Esophagus muscularis mucosa (tissue), 4 donors: ENCODE measurements at regions not wholly inside any gene's neighbourhood (a gene's known extent, or its start where the extent isn't known, plus 50 kb on each side); places are given as distances from the start of the nearest gene placed in this dataset.

Experiments used
- DNase-seq: peaks from one replicate; pipeline ENCODE4 v3.0.0-alpha.2; 2017; ENCODE audit errors: extremely low spot score
- H3K27ac ChIP-seq, 4 donors: fragments of 200-600 bp; sonication (generic); replicated peaks in 1 of 4; 1 replicate in 3 of 4; 2 replicates in 1 of 4; pipeline ENCODE4 v1.5.1; 2016 to 2019; ENCODE audit warnings: mild to moderate bottlenecking in 1 of 4
- H3K27me3 ChIP-seq, 4 donors: fragments of 200-600 bp; sonication (generic); one replicate each; pipeline versions ENCODE4 v1.5.1 to v1.6.0; 2016 to 2019
- H3K36me3 ChIP-seq, 4 donors: fragments of 200-600 bp; sonication (generic); one replicate each; pipeline ENCODE4 v1.5.1; 2016 to 2019
- H3K4me1 ChIP-seq, 4 donors: fragments of 200-600 bp; sonication (generic); one replicate each; pipeline ENCODE4 v1.5.1; 2016 to 2019
- H3K4me3 ChIP-seq, 4 donors: fragments of 200-600 bp; sonication (generic); 1 replicate in 2 of 4; 2 replicates in 2 of 4; pipeline ENCODE4 v1.5.1; 2016 to 2019; ENCODE audit warnings: mild to moderate bottlenecking in 4 of 4, moderate library complexity in 1 of 4
- H3K9me3 ChIP-seq, 4 donors: fragments of 200-600 bp; sonication (generic); 1 replicate in 3 of 4; 2 replicates in 1 of 4; pipeline ENCODE4 v1.5.1; 2016 to 2019
- CTCF ChIP-seq, 3 experiments: fragments of 200-600 bp in 2 of 3; fragments of 450-650 bp in 1 of 3; sonication (generic) in 2 of 3; IDR thresholded peaks; one replicate each; pipeline ENCODE4 v1.5.1; 2017 to 2019; ENCODE audit warnings: antibody characterized with exemption in 3 of 3, mild to moderate bottlenecking in 2 of 3, moderate library complexity in 1 of 3
- EP300 ChIP-seq: sonication (generic); formaldehyde crosslinking; IDR thresholded peaks from one replicate; pipeline ENCODE4 v1.6.1; 2017; ENCODE audit warnings: antibody characterized with exemption
- POLR2A ChIP-seq: fragments of 450-650 bp; IDR thresholded peaks from one replicate; pipeline ENCODE4 v1.6.1; 2017; ENCODE audit warnings: antibody characterized with exemption, moderate library complexity, mild to moderate bottlenecking, low read depth
- POLR2AphosphoS5 ChIP-seq, 2 donors: sonication (generic); formaldehyde crosslinking; IDR thresholded peaks; one replicate each; pipeline ENCODE4 v1.6.1; 2017; ENCODE audit warnings: antibody characterized with exemption in 2 of 2
- WGBS: methylation state at CpG from one replicate; pipeline ENCODE4 v1.1.5; 2018; 5-methylcytosine and 5-hydroxymethylcytosine counted together
- intact Hi-C: fragments of 100-400 bp; cut with DNase I; formaldehyde crosslinking; loops from one replicate; pipeline ENCODE4 v1.15.1; 2023

DNA sequence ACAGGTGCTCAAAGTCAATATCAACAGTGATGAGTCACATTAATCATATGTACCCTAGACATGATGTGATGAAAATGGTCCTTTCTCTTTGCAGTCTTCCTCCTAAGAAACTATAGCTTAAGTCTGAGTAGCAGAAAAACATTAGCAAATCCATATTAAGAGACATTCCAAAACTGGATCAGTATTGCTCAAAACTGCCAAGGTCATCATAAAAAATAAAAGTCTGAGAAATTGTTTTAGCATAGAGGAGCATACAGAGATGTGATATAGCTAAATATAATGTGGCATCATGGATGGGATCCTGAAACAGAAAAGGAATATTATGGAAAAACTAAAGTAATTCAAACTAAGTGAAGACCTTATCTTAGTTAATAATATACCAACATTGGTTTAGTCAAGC, 1316.1 kb downstream of the SUCLG1 start:
- TF ChIP-seq EP300 = no peak
- TF ChIP-seq POLR2AphosphoS5 (IDR thresholded peaks at IDR 0.05) = no peak
- TF ChIP-seq CTCF (IDR thresholded peaks at IDR 0.05) = no peak
- no peak for TF ChIP-seq POLR2A
- intact Hi-C loops = no loop called here

DNA sequence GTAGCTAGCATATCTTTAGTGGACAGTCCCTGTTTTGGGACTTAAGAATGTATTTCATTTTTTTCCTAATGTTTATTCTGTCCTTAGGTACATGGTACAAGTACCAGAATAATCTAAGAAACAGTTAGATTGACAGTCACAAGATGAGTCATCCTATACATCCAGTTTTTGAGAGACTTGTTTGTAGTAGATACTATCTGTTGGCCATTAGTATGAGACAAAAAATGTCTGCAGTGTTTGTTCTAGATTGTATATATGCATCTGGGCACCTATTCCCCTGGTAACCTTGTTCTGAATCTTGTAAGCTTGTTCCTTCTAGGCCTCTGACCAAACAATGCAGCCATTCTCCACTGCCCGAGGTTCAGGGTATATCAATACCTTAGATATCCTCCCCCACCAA, 1343.5 kb downstream of the SUCLG1 start:
- Histone ChIP-seq H3K36me3 (no peaks in the 10 kb centered on the region), H3K27me3 (no peaks in the 10 kb centered on the region), H3K4me1 (no peaks in the 10 kb centered on the region), H3K4me3 (no peak overlapping the region), H3K27ac (no peak overlapping the region), H3K9me3 (no peaks in the 10 kb centered on the region)
- intact Hi-C loops = no loop called here
- DNase-seq = no peak
- whole genome bisulfite sequencing = 88% methylated on average over 1 of the region's 1 CpG
- TF ChIP-seq POLR2AphosphoS5 (IDR thresholded peaks at IDR 0.05) (no peak), CTCF (IDR thresholded peaks at IDR 0.05) (no peak), POLR2A (no peak), EP300 (no peak)

More for the DNA sequence above, 1316.1 kb downstream of the SUCLG1 start:
- Histone ChIP-seq H3K27me3 (no peaks in the 10 kb centered on the region), H3K27ac (no peak overlapping the region), H3K4me1 (no peaks in the 10 kb centered on the region), H3K4me3 (no peak overlapping the region), H3K9me3 (no peaks in the 10 kb centered on the region), H3K36me3 (no peaks in the 10 kb centered on the region)
- DNase-seq = no peak

DNA sequence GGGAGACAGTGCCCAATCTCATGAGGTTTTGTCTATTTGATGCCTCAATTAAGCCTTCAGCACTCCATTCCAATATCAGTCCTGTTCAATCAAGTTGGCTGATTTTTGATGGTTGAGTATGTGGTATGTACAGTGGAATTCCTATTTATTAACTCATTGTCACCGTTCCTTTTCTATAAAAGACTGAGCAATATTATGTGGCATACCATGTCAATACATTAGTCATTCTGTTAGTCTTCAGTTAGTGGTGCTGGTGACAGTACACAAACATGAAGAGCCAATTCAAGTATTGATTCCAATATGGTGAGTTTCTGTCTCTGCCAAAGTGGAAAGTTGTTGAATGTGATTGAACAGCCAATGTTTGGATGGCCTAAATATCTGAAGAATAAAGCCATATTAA, 1343.9 kb downstream of the SUCLG1 start:
- H3K4me3 ChIP-seq = no peak overlapping the region
- H3K27ac ChIP-seq = no peak overlapping the region
- H3K4me1 ChIP-seq = no peaks in the 10 kb centered on the region
- no peaks in the 10 kb centered on the region for H3K36me3 ChIP-seq
- no peak for DNase-seq
- intact Hi-C loops = no loop called here
- H3K27me3 ChIP-seq = no peaks in the 10 kb centered on the region
- WGBS = 47% methylated on average over 1 of the region's 1 CpG
- TF ChIP-seq POLR2A = no peak
- no peak for TF ChIP-seq POLR2AphosphoS5 (IDR thresholded peaks at IDR 0.05)
- no peak for TF ChIP-seq CTCF (IDR thresholded peaks at IDR 0.05)
- TF ChIP-seq EP300 = no peak
- H3K9me3 ChIP-seq = no peaks in the 10 kb centered on the region

DNA sequence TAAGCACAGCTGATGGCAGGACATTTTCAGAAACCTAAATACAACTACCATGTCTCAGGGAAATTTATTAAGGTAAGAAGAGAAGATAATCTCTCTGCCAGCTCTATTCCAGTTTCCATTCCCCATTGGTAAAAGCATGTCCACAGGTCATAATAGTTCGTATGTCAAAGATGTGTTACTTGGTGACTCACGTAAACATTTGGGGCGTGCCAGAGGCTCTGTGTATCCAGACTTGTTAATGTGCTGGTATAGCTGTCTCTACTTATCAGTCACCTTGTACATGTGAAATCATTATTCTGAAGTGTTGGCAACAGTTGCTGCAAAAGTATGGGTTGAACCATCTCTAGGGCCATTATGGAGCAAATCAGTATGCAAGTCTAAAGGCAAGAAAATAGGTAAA, 1345.1 kb downstream of the SUCLG1 start:
- H3K36me3 ChIP-seq = no peaks in the 10 kb centered on the region
- H3K27me3 ChIP-seq = no peaks in the 10 kb centered on the region
- H3K4me1 ChIP-seq = no peaks in the 10 kb centered on the region
- H3K27ac ChIP-seq = no peak overlapping the region
- 91% methylated on average over 3 of the region's 3 CpGs for WGBS
- no peak overlapping the region for H3K4me3 ChIP-seq
- TF ChIP-seq POLR2A (no peak), POLR2AphosphoS5 (IDR thresholded peaks at IDR 0.05) (no peak), EP300 (no peak), CTCF (IDR thresholded peaks at IDR 0.05) (no peak)
- DNase-seq = no peak
- no peaks in the 10 kb centered on the region for H3K9me3 ChIP-seq
- intact Hi-C loops = no loop called here

DNA sequence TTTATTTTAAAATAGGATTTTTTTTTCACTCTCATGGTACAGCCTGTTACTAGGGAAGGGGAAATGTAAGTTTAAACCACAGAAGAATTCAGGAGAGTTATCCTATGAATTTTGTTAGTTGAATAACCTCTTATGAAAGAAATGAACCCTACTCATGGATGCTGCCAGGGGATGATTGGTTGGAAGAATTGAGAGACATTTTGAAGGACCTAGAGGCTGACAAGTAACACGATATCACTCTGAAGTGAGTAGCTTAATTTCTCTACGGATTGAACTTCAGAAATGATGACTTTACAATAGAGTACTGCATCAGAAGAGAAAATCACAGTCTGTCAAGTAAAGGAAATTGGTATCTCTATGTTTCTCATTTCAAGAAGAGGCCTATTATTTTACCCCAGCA, 1346.2 kb downstream of the SUCLG1 start:
- H3K27ac ChIP-seq = no peak overlapping the region
- WGBS = 82% methylated on average over 2 of the region's 2 CpGs
- TF ChIP-seq POLR2AphosphoS5 (IDR thresholded peaks at IDR 0.05) = no peak
- no peak for TF ChIP-seq POLR2A
- no peak for TF ChIP-seq CTCF (IDR thresholded peaks at IDR 0.05)
- no peak for TF ChIP-seq EP300
- no peaks in the 10 kb centered on the region for H3K36me3 ChIP-seq
- DNase-seq = no peak
- no peaks in the 10 kb centered on the region for H3K9me3 ChIP-seq
- intact Hi-C loops = no loop called here
- H3K4me1 ChIP-seq = no peaks in the 10 kb centered on the region
- no peak overlapping the region for H3K4me3 ChIP-seq
- H3K27me3 ChIP-seq = no peaks in the 10 kb centered on the region
